GM12891 (cell line): ENCODE measurements at regions not wholly inside any gene's neighbourhood (a gene's known extent, or its start where the extent isn't known, plus 50 kb on each side); places are given as distances from the start of the nearest gene placed in this dataset.
"Not testable (repeated sequence)": the region's sequence is repeated elsewhere in the genome, so short reads cannot be mapped to it uniquely, and the experiment has no call there.

Experiments
- PAX5 ChIP-seq: IDR thresholded peaks from 2 replicates; pipeline ENCODE4 v1.6.1; 2011; ENCODE audit warnings: low read length, moderate library complexity, mild to moderate bottlenecking; ENCODE audit not compliant: insufficient read depth, severe bottlenecking
- POLR2AphosphoS5 ChIP-seq: IDR thresholded peaks from 2 replicates; pipeline ENCODE4 v1.6.1; 2011; ENCODE audit warnings: low read depth, low read length, control low read depth
- SPI1 ChIP-seq: IDR thresholded peaks from 2 replicates; pipeline ENCODE4 v1.6.1; 2011; ENCODE audit warnings: low read depth, low read length, control low read depth
- TAF1 ChIP-seq: IDR thresholded peaks from 2 replicates; pipeline ENCODE4 v1.6.1; 2011; ENCODE audit warnings: low read depth, low read length, control low read depth

- TF ChIP-seq SPI1, TAF1, POLR2AphosphoS5, PAX5: not testable (repeated sequence)
Measured at GRCh38 chr2:87345283-87345682, 323.6 kb upstream of the PLGLB1 start.
